ENCODE measurements at regions not wholly inside any gene's neighbourhood (a gene's known extent, or its start where the extent isn't known, plus 50 kb on each side); places are given as distances from the start of the nearest gene placed in this dataset.
"Not testable (repeated sequence)": the region's sequence is repeated elsewhere in the genome, so short reads cannot be mapped to it uniquely, and the experiment has no call there.

DNA sequence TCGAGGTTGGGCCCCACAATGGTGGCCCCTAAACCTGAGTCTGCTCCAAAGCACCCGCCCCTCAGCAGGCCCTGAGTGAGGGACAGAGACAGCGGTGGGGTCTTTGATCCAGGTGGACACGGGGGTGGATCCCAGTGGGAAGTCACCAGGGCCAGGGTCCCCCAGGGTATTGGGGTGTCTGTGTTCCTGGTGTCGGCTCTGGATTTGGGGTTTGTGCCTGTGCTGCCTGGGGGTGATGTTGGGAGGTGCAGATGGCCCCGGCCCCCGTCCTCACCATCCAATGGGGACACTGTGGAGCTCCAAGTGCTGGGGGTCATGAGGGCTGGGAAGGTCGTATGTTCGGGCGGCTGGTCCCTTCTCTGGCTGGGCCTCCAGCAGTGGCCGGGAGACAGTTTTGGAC is 354.2 kb downstream of the TMEM121 start:
- ATAC-seq: no peak
- CTCF ChIA-PET: no interaction called here

DNA sequence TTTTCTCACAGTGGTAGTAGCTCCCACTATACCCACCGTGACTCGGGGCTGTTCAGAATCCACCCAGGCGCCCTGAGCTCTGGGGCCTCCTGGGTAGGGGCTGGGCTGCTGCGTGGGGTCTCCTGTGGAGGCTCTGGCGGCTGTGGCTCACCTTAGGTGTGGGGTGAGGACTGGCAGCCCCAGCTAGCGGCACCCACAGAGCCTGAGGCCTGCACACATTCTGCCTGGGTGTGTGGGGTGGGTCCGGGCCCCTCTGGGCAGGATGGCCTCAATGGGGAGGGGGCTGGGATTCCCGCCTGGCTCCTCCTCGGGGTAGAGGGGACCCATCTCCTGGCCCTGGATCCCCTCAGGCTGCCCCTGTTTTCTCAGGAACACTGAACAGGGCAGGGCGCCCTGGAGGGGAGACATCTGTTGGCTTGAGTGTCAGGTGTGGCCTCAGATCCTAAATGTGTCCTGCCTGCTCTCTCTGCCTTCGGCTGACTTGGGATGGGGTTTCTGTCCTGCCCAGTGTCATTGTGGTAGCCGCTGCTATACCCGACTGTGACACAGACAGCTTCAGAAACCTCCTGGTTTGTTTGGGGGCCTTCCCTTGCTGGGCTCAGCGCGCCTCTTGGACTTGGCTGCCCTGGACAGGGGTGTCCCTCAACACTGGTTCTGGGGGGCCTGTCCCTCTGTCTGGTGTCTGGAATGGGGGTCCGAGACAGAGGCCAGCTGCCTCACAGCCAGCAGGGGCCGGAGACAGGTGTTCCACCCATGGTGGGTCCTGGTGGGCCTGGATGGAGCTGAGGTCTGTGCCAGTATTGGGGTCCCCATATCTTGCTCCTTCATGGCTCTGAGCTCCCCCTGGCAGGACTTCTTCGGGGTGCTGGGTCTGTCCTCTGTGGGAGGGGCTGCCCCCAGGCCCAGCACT is 354.9 kb downstream of the TMEM121 start:
- Mint-ChIP-seq H3K4me1 (ENCODE audit: low read depth) (peaks cover 4% of the 10 kb centered on the region), H3K36me3 (ENCODE audit: low read depth) (no peaks in the 10 kb centered on the region), H3K4me3 (no peak overlapping the region), H3K9me3 (no peaks in the 10 kb centered on the region), H3K27me3 (no peaks in the 10 kb centered on the region), H3K27ac (no peak overlapping the region)
- TF ChIP-seq, protein P1, sequence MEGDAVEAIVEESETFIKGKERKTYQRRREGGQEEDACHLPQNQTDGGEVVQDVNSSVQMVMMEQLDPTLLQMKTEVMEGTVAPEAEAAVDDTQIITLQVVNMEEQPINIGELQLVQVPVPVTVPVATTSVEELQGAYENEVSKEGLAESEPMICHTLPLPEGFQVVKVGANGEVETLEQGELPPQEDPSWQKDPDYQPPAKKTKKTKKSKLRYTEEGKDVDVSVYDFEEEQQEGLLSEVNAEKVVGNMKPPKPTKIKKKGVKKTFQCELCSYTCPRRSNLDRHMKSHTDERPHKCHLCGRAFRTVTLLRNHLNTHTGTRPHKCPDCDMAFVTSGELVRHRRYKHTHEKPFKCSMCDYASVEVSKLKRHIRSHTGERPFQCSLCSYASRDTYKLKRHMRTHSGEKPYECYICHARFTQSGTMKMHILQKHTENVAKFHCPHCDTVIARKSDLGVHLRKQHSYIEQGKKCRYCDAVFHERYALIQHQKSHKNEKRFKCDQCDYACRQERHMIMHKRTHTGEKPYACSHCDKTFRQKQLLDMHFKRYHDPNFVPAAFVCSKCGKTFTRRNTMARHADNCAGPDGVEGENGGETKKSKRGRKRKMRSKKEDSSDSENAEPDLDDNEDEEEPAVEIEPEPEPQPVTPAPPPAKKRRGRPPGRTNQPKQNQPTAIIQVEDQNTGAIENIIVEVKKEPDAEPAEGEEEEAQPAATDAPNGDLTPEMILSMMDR (IDR thresholded peaks at IDR 0.05): no peak
- CTCF ChIA-PET: no interaction called here
- POLR2A ChIA-PET: no interaction called here
- no peak for DNase-seq
- intact Hi-C loops (cut with micrococcal nuclease): no loop called here
- ATAC-seq: no peak

More for the DNA sequence above, 354.2 kb downstream of the TMEM121 start:
- H3K36me3 Mint-ChIP-seq (ENCODE audit: low read depth): no peaks in the 10 kb centered on the region
- H3K4me1 Mint-ChIP-seq (ENCODE audit: low read depth): peaks cover 4% of the 10 kb centered on the region
- H3K27me3 Mint-ChIP-seq: no peaks in the 10 kb centered on the region
- intact Hi-C loops (cut with micrococcal nuclease): no loop called here
- POLR2A ChIA-PET: no interaction called here
- H3K9me3 Mint-ChIP-seq: no peaks in the 10 kb centered on the region
- H3K4me3 Mint-ChIP-seq: no peak overlapping the region
- H3K27ac Mint-ChIP-seq: no peak overlapping the region
- TF ChIP-seq, protein P1 (IDR thresholded peaks at IDR 0.05): no peak
- DNase-seq: no peak

DNA sequence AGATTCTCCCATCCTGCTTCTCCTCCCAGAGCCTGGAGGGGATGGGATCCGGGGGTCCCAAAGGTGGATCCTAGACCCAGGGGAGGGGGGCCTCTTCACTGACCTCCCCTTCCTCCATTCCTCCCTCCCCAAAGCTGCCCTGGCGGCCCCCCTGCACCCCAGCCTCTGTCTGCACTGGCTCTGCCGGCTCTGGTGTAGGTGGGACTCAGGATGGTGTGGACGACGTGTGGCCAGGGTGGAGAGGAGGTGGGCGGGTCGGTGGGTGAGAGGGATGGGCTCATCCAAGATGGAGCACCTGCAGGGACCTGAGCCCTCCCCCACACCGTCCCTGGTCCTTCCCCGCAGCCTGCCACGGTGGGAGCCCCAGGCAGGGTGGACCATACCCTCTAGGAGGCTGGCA is 355.6 kb downstream of the TMEM121 start:
- CTCF ChIA-PET; POLR2A ChIA-PET; H3K36me3 Mint-ChIP-seq (ENCODE audit: low read depth); DNase-seq; H3K4me3 Mint-ChIP-seq; intact Hi-C loops (cut with micrococcal nuclease); H3K27ac Mint-ChIP-seq; H3K4me1 Mint-ChIP-seq (ENCODE audit: low read depth); H3K9me3 Mint-ChIP-seq; H3K27me3 Mint-ChIP-seq; ATAC-seq: not testable (repeated sequence)

GRCh38 chr14:105882626-105883025 is 356.2 kb downstream of the TMEM121 start:
- CTCF ChIA-PET: no interaction called here
- no peaks in the 10 kb centered on the region for H3K27me3 Mint-ChIP-seq

DNA sequence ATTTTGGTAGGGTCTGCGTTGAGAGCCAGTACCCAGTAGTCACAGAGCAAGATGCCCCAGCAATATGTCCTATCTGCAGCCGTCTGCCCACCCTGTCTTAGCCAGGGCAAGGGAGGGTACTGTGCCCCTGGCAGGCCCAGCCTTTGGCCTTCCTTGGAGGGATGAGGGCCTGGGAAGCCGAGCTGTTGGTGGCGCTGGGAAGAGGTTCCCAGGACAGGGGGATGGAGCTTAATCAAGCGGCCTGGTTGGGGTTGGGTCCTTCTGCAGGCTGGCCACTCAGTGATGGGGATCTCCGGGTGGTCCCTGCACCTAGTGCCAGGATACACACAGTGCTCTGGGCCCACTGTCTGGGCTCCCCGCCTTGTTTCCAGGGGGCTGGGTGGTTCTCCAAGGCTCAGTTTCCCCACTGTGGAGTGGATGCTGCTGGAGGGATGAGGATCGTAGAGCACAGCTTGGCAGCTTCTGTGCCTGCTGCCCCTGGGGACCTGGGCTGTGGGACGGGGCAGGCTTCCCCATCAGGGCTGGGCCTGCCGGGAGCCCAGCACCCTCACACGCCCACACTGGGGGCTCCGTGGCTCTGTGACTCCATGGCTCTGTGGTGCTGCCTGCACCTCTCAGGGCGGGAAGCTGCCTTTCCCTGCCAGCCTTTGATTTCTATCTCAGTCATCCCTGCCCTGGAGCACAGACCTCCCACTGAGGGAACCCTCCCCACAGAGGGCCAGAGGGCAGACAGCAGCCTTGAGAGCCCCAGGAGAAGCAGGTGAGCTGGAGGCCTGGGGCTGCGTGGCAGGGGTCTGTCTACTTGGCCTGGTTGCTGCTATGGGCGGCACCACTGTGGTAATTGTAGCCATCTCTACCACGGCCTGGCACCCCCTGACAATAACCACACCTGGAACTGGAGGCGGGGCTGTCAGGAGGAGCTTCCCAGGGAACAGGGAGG is 357.0 kb downstream of the TMEM121 start:
- intact Hi-C loops (cut with micrococcal nuclease): no loop called here
- Mint-ChIP-seq H3K36me3 (ENCODE audit: low read depth) (no peaks in the 10 kb centered on the region), H3K9me3 (no peaks in the 10 kb centered on the region), H3K27ac (no peak overlapping the region), H3K4me3 (no peak overlapping the region), H3K4me1 (ENCODE audit: low read depth) (peaks cover 4% of the 10 kb centered on the region), H3K27me3 (no peaks in the 10 kb centered on the region)
- ChIA-PET POLR2A (no interaction called here), CTCF (no interaction called here)
- TF ChIP-seq, protein P1 (IDR thresholded peaks at IDR 0.05): no peak
- no peak for DNase-seq
- no peak for ATAC-seq

More at GRCh38 chr14:105882626-105883025, 356.2 kb downstream of the TMEM121 start:
- TF ChIP-seq, protein P1 (IDR thresholded peaks at IDR 0.05): no peak
- Mint-ChIP-seq H3K4me3 (no peak overlapping the region), H3K27ac (no peak overlapping the region), H3K36me3 (ENCODE audit: low read depth) (no peaks in the 10 kb centered on the region), H3K9me3 (no peaks in the 10 kb centered on the region), H3K4me1 (ENCODE audit: low read depth) (peaks cover 4% of the 10 kb centered on the region)
- ATAC-seq (no peak), DNase-seq (no peak)
- intact Hi-C loops (cut with micrococcal nuclease): no loop called here
- POLR2A ChIA-PET: no interaction called here

GRCh38 chr14:105884192-105884807 is 357.9 kb downstream of the TMEM121 start:
- POLR2A ChIA-PET; H3K27me3 Mint-ChIP-seq; DNase-seq; intact Hi-C loops (cut with micrococcal nuclease); ATAC-seq; H3K4me3 Mint-ChIP-seq; H3K9me3 Mint-ChIP-seq; H3K4me1 Mint-ChIP-seq (ENCODE audit: low read depth); CTCF ChIA-PET; H3K36me3 Mint-ChIP-seq (ENCODE audit: low read depth); H3K27ac Mint-ChIP-seq: not testable (repeated sequence)
